Erythroblast (primary cell): ENCODE measurements at regions not wholly inside any gene's neighbourhood (a gene's known extent, or its start where the extent isn't known, plus 50 kb on each side); places are given as distances from the start of the nearest gene placed in this dataset.

ENCODE experiments used
- DNase-seq, 2 experiments: peaks; one replicate each; lab custom pipeline; 2025; lab: John Stamatoyannopoulos, UW
- GATA1 ChIP-seq: IDR thresholded peaks from 2 replicates; pipeline ENCODE4 v1.6.1; 2011; ENCODE audit warnings: low read depth, mild to moderate bottlenecking, control low read depth, low read length, moderate library complexity
- POLR2A ChIP-seq: IDR thresholded peaks from 2 replicates; pipeline ENCODE4 v1.6.1; 2011; ENCODE audit warnings: mild to moderate bottlenecking, low read length

GRCh38 chr7:156029460-156030007, 217.3 kb upstream of the SHH start:
- TF ChIP-seq POLR2A: no peak
- no peak for TF ChIP-seq GATA1
- no peak for DNase-seq

- TF ChIP-seq POLR2A: no peak
- TF ChIP-seq GATA1: no peak
- DNase-seq: no peak
These were observed 216.3 kb upstream of the SHH start for GRCh38 chr7:156028521-156028920.

GRCh38 chr7:156027821-156028220, 215.6 kb upstream of the SHH start:
- no peak for DNase-seq
- TF ChIP-seq POLR2A (no peak), GATA1 (no peak)

- no peak for DNase-seq
- TF ChIP-seq GATA1: no peak
- no peak for TF ChIP-seq POLR2A
These were observed 214.3 kb upstream of the SHH start for GRCh38 chr7:156026603-156027002.

GRCh38 chr7:156026076-156026600, 213.9 kb upstream of the SHH start:
- TF ChIP-seq POLR2A (no peak), GATA1 (no peak)

DNA sequence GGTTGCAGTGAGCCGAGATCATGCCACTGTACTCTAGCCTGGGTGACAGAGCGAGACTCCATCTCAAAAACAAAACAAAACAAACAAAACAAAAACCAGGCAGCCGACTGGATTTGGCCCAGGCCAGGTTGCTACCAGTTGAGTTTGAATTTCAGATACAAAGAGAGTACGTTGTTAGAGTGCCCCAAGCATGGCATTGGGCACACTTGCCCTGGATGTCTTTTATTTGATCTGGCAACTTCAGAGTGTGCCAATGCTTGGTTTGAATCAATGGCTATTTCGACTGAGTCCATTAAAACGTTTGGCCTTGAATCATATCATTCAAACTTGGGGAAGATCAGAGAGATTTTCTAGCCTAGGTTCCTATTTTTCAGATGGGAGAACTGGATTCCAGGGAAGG, 213.4 kb upstream of the SHH start:
- TF ChIP-seq GATA1 (no peak), POLR2A (no peak)
- no peak for DNase-seq

More at GRCh38 chr7:156026076-156026600, 213.9 kb upstream of the SHH start:
- DNase-seq: no peak

DNA sequence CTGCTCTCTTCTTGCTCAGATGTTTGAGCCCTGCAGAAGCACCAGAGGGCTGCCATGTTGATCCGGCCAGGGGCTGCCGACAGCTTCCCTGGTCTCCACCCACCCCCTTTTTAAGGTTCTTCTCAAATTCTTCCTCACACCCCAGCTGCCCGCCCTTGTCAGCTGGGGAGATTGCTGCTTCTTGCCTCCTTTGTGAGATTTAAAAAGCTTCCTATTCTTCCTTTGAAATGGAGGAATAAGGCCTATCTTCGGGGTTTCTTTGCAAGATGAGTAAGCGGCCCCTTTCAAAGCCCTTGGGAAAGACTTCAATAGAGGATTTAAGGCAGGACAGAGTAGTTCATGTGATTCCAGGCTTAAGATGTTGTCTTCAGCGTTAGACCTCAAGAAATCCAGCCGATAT, 211.9 kb upstream of the SHH start:
- TF ChIP-seq GATA1: no peak
- TF ChIP-seq POLR2A: no peak
- DNase-seq: no peak

- no peak for DNase-seq
- TF ChIP-seq GATA1 (no peak), POLR2A (no peak)
These were observed 210.5 kb upstream of the SHH start for GRCh38 chr7:156022483-156023459.

- TF ChIP-seq POLR2A: no peak
- DNase-seq: no peak
These were observed 209.2 kb upstream of the SHH start for GRCh38 chr7:156021471-156021870.

- DNase-seq: no peak
These were observed 208.3 kb upstream of the SHH start for GRCh38 chr7:156020566-156020965.

GRCh38 chr7:156019776-156020565, 207.7 kb upstream of the SHH start:
- TF ChIP-seq POLR2A (no peak), GATA1 (no peak)
- DNase-seq: no peak

More at GRCh38 chr7:156020566-156020965, 208.3 kb upstream of the SHH start:
- TF ChIP-seq GATA1 (no peak), POLR2A (no peak)

- TF ChIP-seq GATA1 (no peak), POLR2A (no peak)
- DNase-seq: no peak
These were observed 207.0 kb upstream of the SHH start for GRCh38 chr7:156019308-156019707.

- TF ChIP-seq POLR2A: no peak
- TF ChIP-seq GATA1: no peak
- DNase-seq: no peak
These were observed 205.8 kb upstream of the SHH start for GRCh38 chr7:156017916-156018700.

DNA sequence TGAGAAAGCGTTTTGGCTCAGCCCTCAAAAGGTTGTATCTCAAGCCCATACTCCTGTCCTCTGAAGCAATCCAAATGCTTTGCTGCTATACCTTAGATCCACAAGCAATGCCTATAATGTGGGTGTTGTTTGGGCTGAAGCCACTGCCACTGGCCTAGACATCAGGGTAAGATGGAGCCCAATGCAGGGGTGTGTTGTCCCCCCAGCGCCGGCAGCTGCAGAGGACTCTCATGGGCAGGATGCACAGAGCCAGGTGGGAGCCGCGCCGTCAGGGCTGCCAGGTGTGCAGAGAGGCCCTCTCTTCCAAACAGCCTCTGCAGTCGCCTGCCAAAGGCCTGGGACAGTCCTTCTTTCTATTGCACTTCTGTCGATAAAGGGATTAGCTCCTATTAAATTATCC, 205.2 kb upstream of the SHH start:
- no peak for DNase-seq
- TF ChIP-seq POLR2A (no peak), GATA1 (no peak)
